H1 (cell line): ENCODE measurements at regions not wholly inside any gene's neighbourhood (a gene's known extent, or its start where the extent isn't known, plus 50 kb on each side); places are given as distances from the start of the nearest gene placed in this dataset.

Experiments used
- BACH1 ChIP-seq: IDR thresholded peaks from 2 replicates; pipeline ENCODE4 v1.6.1; 2012; ENCODE audit warnings: low read length, improper control_type of control experiment

DNA sequence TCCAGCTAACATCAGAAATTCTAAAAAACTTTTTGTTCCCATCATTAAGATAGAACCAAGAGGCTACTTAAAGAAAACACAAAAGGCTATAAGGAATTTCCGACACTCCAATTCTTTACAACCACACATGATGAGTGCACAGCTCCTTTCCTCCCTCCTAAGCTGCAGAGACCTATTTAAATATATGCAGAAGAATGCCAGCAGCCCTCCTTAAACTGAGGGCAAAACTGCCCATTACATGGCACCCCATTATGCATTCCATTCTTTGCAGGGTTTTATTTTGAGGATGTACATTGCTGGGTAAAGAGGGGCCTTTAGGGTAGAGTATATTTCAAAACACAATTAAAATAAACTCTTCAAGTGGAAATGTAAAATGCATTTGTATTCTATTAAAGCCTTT is 502.9 kb downstream of the RASEF start (continued):
- TF ChIP-seq BACH1 = no peak
